ENCODE measurements at regions not wholly inside any gene's neighbourhood (a gene's known extent, or its start where the extent isn't known, plus 50 kb on each side); places are given as distances from the start of the nearest gene placed in this dataset.

- TF ChIP-seq, protein P1, sequence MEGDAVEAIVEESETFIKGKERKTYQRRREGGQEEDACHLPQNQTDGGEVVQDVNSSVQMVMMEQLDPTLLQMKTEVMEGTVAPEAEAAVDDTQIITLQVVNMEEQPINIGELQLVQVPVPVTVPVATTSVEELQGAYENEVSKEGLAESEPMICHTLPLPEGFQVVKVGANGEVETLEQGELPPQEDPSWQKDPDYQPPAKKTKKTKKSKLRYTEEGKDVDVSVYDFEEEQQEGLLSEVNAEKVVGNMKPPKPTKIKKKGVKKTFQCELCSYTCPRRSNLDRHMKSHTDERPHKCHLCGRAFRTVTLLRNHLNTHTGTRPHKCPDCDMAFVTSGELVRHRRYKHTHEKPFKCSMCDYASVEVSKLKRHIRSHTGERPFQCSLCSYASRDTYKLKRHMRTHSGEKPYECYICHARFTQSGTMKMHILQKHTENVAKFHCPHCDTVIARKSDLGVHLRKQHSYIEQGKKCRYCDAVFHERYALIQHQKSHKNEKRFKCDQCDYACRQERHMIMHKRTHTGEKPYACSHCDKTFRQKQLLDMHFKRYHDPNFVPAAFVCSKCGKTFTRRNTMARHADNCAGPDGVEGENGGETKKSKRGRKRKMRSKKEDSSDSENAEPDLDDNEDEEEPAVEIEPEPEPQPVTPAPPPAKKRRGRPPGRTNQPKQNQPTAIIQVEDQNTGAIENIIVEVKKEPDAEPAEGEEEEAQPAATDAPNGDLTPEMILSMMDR (IDR thresholded peaks at IDR 0.05) = no peak
- no peak overlapping the region for H3K4me3 ChIP-seq
These were observed 335.0 kb upstream of the SYNCRIP start for GRCh38 chr6:85977661-85978060.

GRCh38 chr6:85975957-85976356, 333.3 kb upstream of the SYNCRIP start:
- no peak overlapping the region for H3K4me3 ChIP-seq
- no peak for DNase-seq (ENCODE audit: low spot score)
- no peak overlapping the region for H3K27ac ChIP-seq
- TF ChIP-seq, protein P1 (IDR thresholded peaks at IDR 0.05) = no peak

More at GRCh38 chr6:85977661-85978060, 335.0 kb upstream of the SYNCRIP start:
- H3K27ac ChIP-seq = no peak overlapping the region
- no peak for DNase-seq (ENCODE audit: low spot score)

DNA sequence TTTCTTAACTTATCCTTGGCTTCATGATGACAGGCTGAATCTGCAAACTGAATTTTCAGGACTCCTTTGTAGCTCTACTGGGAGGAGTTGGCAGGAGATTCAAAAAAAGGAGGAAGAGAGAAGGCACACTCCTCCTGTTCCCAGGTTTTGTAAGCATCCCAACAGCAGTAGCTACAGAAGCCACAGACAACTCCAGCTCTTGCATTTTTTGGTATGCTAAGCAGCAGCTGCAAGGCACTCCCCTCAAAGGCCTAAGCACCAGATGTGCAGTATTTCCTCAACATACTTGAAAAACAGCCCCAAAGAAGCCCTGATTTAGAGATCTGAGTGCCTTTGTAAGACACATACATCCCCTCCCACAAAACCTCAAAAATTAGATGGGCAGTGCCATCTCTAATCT, 328.6 kb upstream of the SYNCRIP start:
- TF ChIP-seq, protein P1 (IDR thresholded peaks at IDR 0.05) = no peak
- H3K4me3 ChIP-seq = no peak overlapping the region
- no peak for DNase-seq (ENCODE audit: low spot score)
- no peak overlapping the region for H3K27ac ChIP-seq

DNA sequence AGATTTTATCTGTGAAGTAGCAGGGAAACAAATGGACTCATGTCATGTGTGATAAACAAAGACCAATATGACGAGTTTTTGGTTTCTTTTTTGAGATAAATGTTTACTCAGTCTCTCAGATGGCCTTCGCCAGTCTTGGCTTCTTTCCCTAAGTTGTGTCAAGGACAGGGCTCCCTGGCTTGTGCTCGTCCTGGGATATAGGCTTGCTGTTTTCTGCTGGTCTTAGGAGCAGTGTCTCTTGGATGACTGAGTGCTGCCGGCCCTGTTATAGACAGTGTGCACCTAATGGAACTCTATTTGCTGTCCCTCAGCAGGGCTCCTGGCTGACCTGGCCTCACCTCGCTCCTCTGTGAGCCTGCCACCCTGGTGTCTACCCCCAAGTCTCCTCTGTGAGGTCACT, 324.1 kb upstream of the SYNCRIP start:
- DNase-seq (ENCODE audit: low spot score) = no peak
- TF ChIP-seq, protein P1 (IDR thresholded peaks at IDR 0.05) = no peak
- no peak overlapping the region for H3K4me3 ChIP-seq
- no peak overlapping the region for H3K27ac ChIP-seq

- no peak for DNase-seq (ENCODE audit: low spot score)
- TF ChIP-seq, protein P1 (IDR thresholded peaks at IDR 0.05) = no peak
- Histone ChIP-seq H3K27ac (no peak overlapping the region), H3K4me3 (no peak overlapping the region)
These were observed 319.1 kb upstream of the SYNCRIP start for GRCh38 chr6:85961746-85962145.

DNA sequence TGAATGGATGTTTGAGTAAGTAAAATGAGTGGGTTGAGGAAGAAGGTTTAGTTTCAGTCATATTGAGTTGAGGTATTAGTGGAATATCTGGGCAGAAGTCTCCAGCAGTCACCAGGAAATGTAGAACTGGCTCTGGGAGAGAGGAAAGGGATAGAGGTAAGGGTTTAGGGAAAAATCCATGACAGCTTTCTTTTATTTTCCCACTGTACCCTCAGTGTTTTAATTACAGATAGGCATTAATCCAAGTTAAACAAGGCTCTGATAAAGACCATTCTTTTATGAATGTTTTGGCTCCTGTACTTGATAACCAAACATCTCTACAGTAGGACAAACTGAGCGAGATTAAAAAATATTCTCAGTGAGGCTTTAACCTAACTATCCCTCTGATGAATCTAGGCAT, 318.4 kb upstream of the SYNCRIP start:
- TF ChIP-seq, protein P1 (IDR thresholded peaks at IDR 0.05) = no peak

GRCh38 chr6:85948481-85948880, 305.8 kb upstream of the SYNCRIP start:
- DNase-seq (ENCODE audit: low spot score) = no peak
- no peak overlapping the region for H3K4me3 ChIP-seq
- TF ChIP-seq, protein P1 (IDR thresholded peaks at IDR 0.05) = no peak
- no peak overlapping the region for H3K27ac ChIP-seq

More for the DNA sequence above, 318.4 kb upstream of the SYNCRIP start:
- DNase-seq (ENCODE audit: low spot score) = no peak
- no peak overlapping the region for H3K27ac ChIP-seq
- no peak overlapping the region for H3K4me3 ChIP-seq
